ENCODE measurements at regions not wholly inside any gene's neighbourhood (a gene's known extent, or its start where the extent isn't known, plus 50 kb on each side); places are given as distances from the start of the nearest gene placed in this dataset.
"Not testable (repeated sequence)": the region's sequence is repeated elsewhere in the genome, so short reads cannot be mapped to it uniquely, and the experiment has no call there.

- Histone ChIP-seq H3F3A (ENCODE audit: insufficient read depth) (no peaks in the 10 kb centered on the region), H3K36me3 (ENCODE audit: low read depth) (no peaks in the 10 kb centered on the region), H3K4me2 (ENCODE audit: unreplicated experiment) (no peak overlapping the region), H3K4me3 (no peak overlapping the region), H3K4me1 (ENCODE audit: insufficient read depth) (no peaks in the 10 kb centered on the region), H3K27me3 (replicated peaks; ENCODE audit: insufficient read depth) (no peaks in the 10 kb centered on the region), H2AFZ (no peak overlapping the region), H3K79me2 (ENCODE audit: insufficient read depth) (no peaks in the 10 kb centered on the region), H4K20me1 (ENCODE audit: insufficient read depth) (no peaks in the 10 kb centered on the region), H3K27ac (no peak overlapping the region), H3K9ac (no peak overlapping the region), H3K9me3 (ENCODE audit: low read depth) (no peaks in the 10 kb centered on the region), H3K9me2 (ENCODE audit: insufficient read depth) (no peaks in the 10 kb centered on the region)
- in situ Hi-C loops (cut with MboI): no loop called here
- TF ChIP-seq EZH2phosphoT487 (IDR thresholded peaks at IDR 0.05; ENCODE audit: insufficient read depth, low read depth): no peak
- TF ChIP-seq EZH2 (IDR thresholded peaks at IDR 0.05; ENCODE audit: insufficient read depth, poor library complexity, severe bottlenecking): no peak
- WGBS, 2 experiments (ENCODE audit: low coverage in 1 of 2, low lambda C conversion rate in 2 of 2, missing lambda C conversion rate in 2 of 2): 17 to 26% methylated on average over 3 of the region's 3 CpGs
- no peak for DNase-seq
Observed at GRCh38 chr5:130908186-130908585, 256.9 kb downstream of the HINT1 start.

GRCh38 chr5:130897537-130898195 is 267.4 kb downstream of the HINT1 start:
- 58 to 62% methylated on average over 24 of the region's 24 CpGs for WGBS, 2 experiments (ENCODE audit: low coverage in 1 of 2, low lambda C conversion rate in 2 of 2, missing lambda C conversion rate in 2 of 2)
- H3K4me1 ChIP-seq (ENCODE audit: insufficient read depth); H3K9ac ChIP-seq; H4K20me1 ChIP-seq (ENCODE audit: insufficient read depth); H3K4me3 ChIP-seq; H3K9me2 ChIP-seq (ENCODE audit: insufficient read depth); H3K4me2 ChIP-seq (ENCODE audit: unreplicated experiment); H3K79me2 ChIP-seq (ENCODE audit: insufficient read depth); H3K27ac ChIP-seq; H2AFZ ChIP-seq; in situ Hi-C loops (cut with MboI); DNase-seq; H3K27me3 ChIP-seq (replicated peaks; ENCODE audit: insufficient read depth); H3K9me3 ChIP-seq (ENCODE audit: low read depth); H3K36me3 ChIP-seq (ENCODE audit: low read depth); H3F3A ChIP-seq (ENCODE audit: insufficient read depth): not testable (repeated sequence)

- H3K36me3 ChIP-seq (ENCODE audit: low read depth); in situ Hi-C loops (cut with MboI); H3K79me2 ChIP-seq (ENCODE audit: insufficient read depth); DNase-seq; H3K9me3 ChIP-seq (ENCODE audit: low read depth); H3K27me3 ChIP-seq (replicated peaks; ENCODE audit: insufficient read depth); H3K4me3 ChIP-seq; H3F3A ChIP-seq (ENCODE audit: insufficient read depth); H3K4me1 ChIP-seq (ENCODE audit: insufficient read depth); H4K20me1 ChIP-seq (ENCODE audit: insufficient read depth); H3K9ac ChIP-seq; H3K4me2 ChIP-seq (ENCODE audit: unreplicated experiment); H3K9me2 ChIP-seq (ENCODE audit: insufficient read depth); H3K27ac ChIP-seq; H2AFZ ChIP-seq: not testable (repeated sequence)
- 24 to 29% methylated on average over 2 of the region's 2 CpGs for WGBS, 2 experiments (ENCODE audit: low coverage in 1 of 2, low lambda C conversion rate in 2 of 2, missing lambda C conversion rate in 2 of 2)
Observed at GRCh38 chr5:130897181-130897536, 267.9 kb downstream of the HINT1 start.

GRCh38 chr5:130896636-130897035 is 268.4 kb downstream of the HINT1 start:
- Histone ChIP-seq H3K9me3 (ENCODE audit: low read depth) (no peaks in the 10 kb centered on the region), H3K4me2 (ENCODE audit: unreplicated experiment) (no peak overlapping the region), H3K4me1 (ENCODE audit: insufficient read depth) (no peaks in the 10 kb centered on the region), H3F3A (ENCODE audit: insufficient read depth) (no peaks in the 10 kb centered on the region), H2AFZ (no peak overlapping the region), H3K27me3 (replicated peaks; ENCODE audit: insufficient read depth) (no peaks in the 10 kb centered on the region), H3K27ac (no peak overlapping the region), H3K36me3 (ENCODE audit: low read depth) (no peaks in the 10 kb centered on the region), H3K4me3 (no peak overlapping the region), H3K79me2 (ENCODE audit: insufficient read depth) (no peaks in the 10 kb centered on the region), H4K20me1 (ENCODE audit: insufficient read depth) (no peaks in the 10 kb centered on the region), H3K9ac (no peak overlapping the region), H3K9me2 (ENCODE audit: insufficient read depth) (no peaks in the 10 kb centered on the region)
- DNase-seq: no peak
- 21 to 34% methylated on average over 2 of the region's 2 CpGs for WGBS, 2 experiments (ENCODE audit: low coverage in 1 of 2, low lambda C conversion rate in 2 of 2, missing lambda C conversion rate in 2 of 2)
- in situ Hi-C loops (cut with MboI): no loop called here
- TF ChIP-seq EZH2 (IDR thresholded peaks at IDR 0.05; ENCODE audit: insufficient read depth, poor library complexity, severe bottlenecking): no peak
- TF ChIP-seq EZH2phosphoT487 (IDR thresholded peaks at IDR 0.05; ENCODE audit: insufficient read depth, low read depth): no peak

- in situ Hi-C loops (cut with MboI): no loop called here
- Histone ChIP-seq H4K20me1 (ENCODE audit: insufficient read depth) (no peaks in the 10 kb centered on the region), H2AFZ (no peak overlapping the region), H3K4me1 (ENCODE audit: insufficient read depth) (no peaks in the 10 kb centered on the region), H3K27ac (no peak overlapping the region), H3K4me3 (no peak overlapping the region), H3K79me2 (ENCODE audit: insufficient read depth) (no peaks in the 10 kb centered on the region), H3K9me2 (ENCODE audit: insufficient read depth) (no peaks in the 10 kb centered on the region), H3K36me3 (ENCODE audit: low read depth) (no peaks in the 10 kb centered on the region), H3K27me3 (replicated peaks; ENCODE audit: insufficient read depth) (no peaks in the 10 kb centered on the region), H3F3A (ENCODE audit: insufficient read depth) (no peaks in the 10 kb centered on the region), H3K9ac (no peak overlapping the region), H3K9me3 (ENCODE audit: low read depth) (no peaks in the 10 kb centered on the region), H3K4me2 (ENCODE audit: unreplicated experiment) (no peak overlapping the region)
- no peak for DNase-seq
- 0 to 6% methylated on average over 1 of the region's 1 CpG for WGBS, 2 experiments (ENCODE audit: low coverage in 1 of 2, low lambda C conversion rate in 2 of 2, missing lambda C conversion rate in 2 of 2)
- TF ChIP-seq EZH2phosphoT487 (IDR thresholded peaks at IDR 0.05; ENCODE audit: insufficient read depth, low read depth): no peak
- no peak for TF ChIP-seq EZH2 (IDR thresholded peaks at IDR 0.05; ENCODE audit: insufficient read depth, poor library complexity, severe bottlenecking)
Observed at GRCh38 chr5:130893006-130893405, 272.1 kb downstream of the HINT1 start.

Data from GM23248 (cell line).